ENCODE measurements at regions not wholly inside any gene's neighbourhood (a gene's known extent, or its start where the extent isn't known, plus 50 kb on each side); places are given as distances from the start of the nearest gene placed in this dataset.

DNA sequence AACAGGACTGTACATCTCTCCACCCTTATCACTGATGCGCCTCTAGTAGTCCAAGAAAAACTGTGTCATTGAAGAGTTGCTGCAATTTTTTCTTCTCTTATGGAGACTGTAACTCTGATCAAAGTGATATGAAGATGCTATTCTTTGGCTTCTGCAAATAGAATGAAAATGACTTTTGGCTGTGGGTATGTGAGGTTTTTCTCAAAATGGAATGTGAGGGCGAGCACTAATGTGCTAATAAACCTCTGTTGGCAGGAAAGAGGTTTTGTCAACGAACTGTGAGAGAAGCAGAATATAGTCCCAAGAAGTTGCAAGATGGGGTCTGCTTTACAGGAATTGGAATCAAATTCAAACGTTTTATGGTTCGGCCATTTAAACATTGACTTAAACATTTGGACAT, 252.0 kb upstream of the GAS1 start:
- no peak for TF ChIP-seq EZH2 (IDR thresholded peaks at IDR 0.05; ENCODE audit: low read length)
- TF ChIP-seq, protein P1, sequence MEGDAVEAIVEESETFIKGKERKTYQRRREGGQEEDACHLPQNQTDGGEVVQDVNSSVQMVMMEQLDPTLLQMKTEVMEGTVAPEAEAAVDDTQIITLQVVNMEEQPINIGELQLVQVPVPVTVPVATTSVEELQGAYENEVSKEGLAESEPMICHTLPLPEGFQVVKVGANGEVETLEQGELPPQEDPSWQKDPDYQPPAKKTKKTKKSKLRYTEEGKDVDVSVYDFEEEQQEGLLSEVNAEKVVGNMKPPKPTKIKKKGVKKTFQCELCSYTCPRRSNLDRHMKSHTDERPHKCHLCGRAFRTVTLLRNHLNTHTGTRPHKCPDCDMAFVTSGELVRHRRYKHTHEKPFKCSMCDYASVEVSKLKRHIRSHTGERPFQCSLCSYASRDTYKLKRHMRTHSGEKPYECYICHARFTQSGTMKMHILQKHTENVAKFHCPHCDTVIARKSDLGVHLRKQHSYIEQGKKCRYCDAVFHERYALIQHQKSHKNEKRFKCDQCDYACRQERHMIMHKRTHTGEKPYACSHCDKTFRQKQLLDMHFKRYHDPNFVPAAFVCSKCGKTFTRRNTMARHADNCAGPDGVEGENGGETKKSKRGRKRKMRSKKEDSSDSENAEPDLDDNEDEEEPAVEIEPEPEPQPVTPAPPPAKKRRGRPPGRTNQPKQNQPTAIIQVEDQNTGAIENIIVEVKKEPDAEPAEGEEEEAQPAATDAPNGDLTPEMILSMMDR (optimal IDR thresholded peaks at IDR 0.05 in 1 of 3, IDR thresholded peaks at IDR 0.05 in 1 of 3, conservative IDR thresholded peaks at IDR 0.05 in 1 of 3; ENCODE audit: extremely low read depth in 1 of 3, insufficient read depth in 2 of 3, low read length in 3 of 3): no peak
- no peak overlapping the region for H3K9ac ChIP-seq (ENCODE audit: control insufficient read depth, extremely low read depth, insufficient read depth, low read length)
- no peaks in the 10 kb centered on the region for H3K9me1 ChIP-seq (ENCODE audit: control insufficient read depth, extremely low read depth, insufficient read depth, low read length)
- H3K27me3 ChIP-seq (ENCODE audit: control insufficient read depth, extremely low read depth, insufficient read depth, low read length): no peaks in the 10 kb centered on the region
- no peak overlapping the region for H3K4me3 ChIP-seq (ENCODE audit: control insufficient read depth in 2 of 3, extremely low read depth in 1 of 3, insufficient read depth in 2 of 3, low read depth in 1 of 3, low read length in 3 of 3)
- no peaks in the 10 kb centered on the region for H3K79me2 ChIP-seq (ENCODE audit: control insufficient read depth, insufficient read depth, low read length)
- H3K36me3 ChIP-seq (ENCODE audit: control insufficient read depth in 2 of 2, extremely low read depth in 1 of 2, insufficient read depth in 2 of 2, low read length in 2 of 2): no peaks in the 10 kb centered on the region
- no peak overlapping the region for H3K4me2 ChIP-seq (ENCODE audit: control insufficient read depth, extremely low read depth, insufficient read depth, low read depth, low read length)
- H4K20me1 ChIP-seq (ENCODE audit: control insufficient read depth, extremely low read depth, insufficient read depth, low read length): no peaks in the 10 kb centered on the region
- no peak overlapping the region for H3K27ac ChIP-seq (ENCODE audit: control insufficient read depth, insufficient read depth, low read length)
- H2AFZ ChIP-seq (ENCODE audit: control insufficient read depth, low read length): no peak overlapping the region
- no peak for DNase-seq (ENCODE audit: low read depth, low spot score)
- H3K9me3 ChIP-seq (ENCODE audit: control insufficient read depth, low read depth, low read length): no peaks in the 10 kb centered on the region
- FAIRE-seq: no peak
- dilution Hi-C loops (cut with MboI; ENCODE audit: extremely low pct_ligation_motif_present, low sequenced_read_pairs): no loop called here
- peaks cover 29% of the 10 kb centered on the region for H3K4me1 ChIP-seq (ENCODE audit: control insufficient read depth, extremely low read depth, insufficient read depth, low read length)

DNA sequence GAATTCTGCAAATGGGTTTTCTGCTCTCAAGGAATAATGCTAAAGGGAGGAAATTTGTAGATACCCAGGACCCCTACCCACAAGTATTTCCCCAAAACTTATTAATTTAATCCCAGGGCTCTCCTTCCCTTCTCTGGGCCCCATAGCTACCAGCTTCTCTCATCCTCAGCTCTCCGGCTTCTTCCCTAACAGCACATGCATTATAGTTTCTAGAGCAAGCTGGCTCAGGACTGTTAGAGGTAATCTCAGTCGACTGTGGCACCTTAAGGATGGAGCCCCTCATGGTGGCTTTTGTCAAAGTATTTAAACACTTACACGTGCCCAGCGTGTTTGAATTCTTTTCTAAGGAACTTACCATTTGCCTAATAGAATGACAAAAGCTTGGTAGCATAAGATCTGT, 252.5 kb upstream of the GAS1 start:
- Histone ChIP-seq H3K79me2 (ENCODE audit: control insufficient read depth, insufficient read depth, low read length) (no peaks in the 10 kb centered on the region), H3K4me2 (ENCODE audit: control insufficient read depth, extremely low read depth, insufficient read depth, low read depth, low read length) (no peak overlapping the region), H4K20me1 (ENCODE audit: control insufficient read depth, extremely low read depth, insufficient read depth, low read length) (no peaks in the 10 kb centered on the region), H3K36me3 (ENCODE audit: control insufficient read depth in 2 of 2, extremely low read depth in 1 of 2, insufficient read depth in 2 of 2, low read length in 2 of 2) (no peaks in the 10 kb centered on the region), H3K4me3 (ENCODE audit: control insufficient read depth in 2 of 3, extremely low read depth in 1 of 3, insufficient read depth in 2 of 3, low read depth in 1 of 3, low read length in 3 of 3) (no peak overlapping the region), H3K9me1 (ENCODE audit: control insufficient read depth, extremely low read depth, insufficient read depth, low read length) (no peaks in the 10 kb centered on the region), H2AFZ (ENCODE audit: control insufficient read depth, low read length) (no peak overlapping the region), H3K9me3 (ENCODE audit: control insufficient read depth, low read depth, low read length) (no peaks in the 10 kb centered on the region), H3K27ac (ENCODE audit: control insufficient read depth, insufficient read depth, low read length) (no peak overlapping the region), H3K4me1 (ENCODE audit: control insufficient read depth, extremely low read depth, insufficient read depth, low read length) (peaks cover 24% of the 10 kb centered on the region), H3K27me3 (ENCODE audit: control insufficient read depth, extremely low read depth, insufficient read depth, low read length) (no peaks in the 10 kb centered on the region), H3K9ac (ENCODE audit: control insufficient read depth, extremely low read depth, insufficient read depth, low read length) (no peak overlapping the region)
- dilution Hi-C loops (cut with MboI; ENCODE audit: extremely low pct_ligation_motif_present, low sequenced_read_pairs): no loop called here
- FAIRE-seq (no peak), DNase-seq (ENCODE audit: low read depth, low spot score) (no peak)
- no peak for TF ChIP-seq EZH2 (IDR thresholded peaks at IDR 0.05; ENCODE audit: low read length)
- TF ChIP-seq, protein P1 (optimal IDR thresholded peaks at IDR 0.05 in 1 of 3, IDR thresholded peaks at IDR 0.05 in 1 of 3, conservative IDR thresholded peaks at IDR 0.05 in 1 of 3; ENCODE audit: extremely low read depth in 1 of 3, insufficient read depth in 2 of 3, low read length in 3 of 3): no peak
